K562 (cell line): ENCODE measurements at regions not wholly inside any gene's neighbourhood (a gene's known extent, or its start where the extent isn't known, plus 50 kb on each side); places are given as distances from the start of the nearest gene placed in this dataset.

Experiments
- CTCFL ChIP-seq: IDR thresholded peaks from 2 replicates; pipeline ENCODE4 v1.6.1; 2011; ENCODE audit warnings: borderline replicate concordance, low read depth, mild to moderate bottlenecking, moderate library complexity, low read length; ENCODE audit not compliant: insufficient read depth, poor library complexity, severe bottlenecking
- DNMT1 ChIP-seq: fragments of 450-650 bp; IDR thresholded peaks from 2 replicates; pipeline ENCODE4 v1.6.1; 2016; ENCODE audit warnings: antibody characterized with exemption, mild to moderate bottlenecking
- E2F5 ChIP-seq: sonication (generic); formaldehyde crosslinking; IDR thresholded peaks from 2 replicates; pipeline ENCODE4 v1.8.0; 2022; ENCODE audit warnings: mild to moderate bottlenecking, missing genetic modification reagents
- IRF2 ChIP-seq: sonication (generic); formaldehyde crosslinking; IDR thresholded peaks from 2 replicates; pipeline ENCODE4 v1.8.1; 2022; ENCODE audit warnings: mild to moderate bottlenecking, missing genetic modification reagents
- MAFG ChIP-seq: fragments of 450-650 bp; conservative IDR thresholded peaks from 2 replicates; pipeline ENCODE4 v1.6.1; 2016; ENCODE audit warnings: missing genetic modification characterization, missing compliant biosample characterization
- MED1 ChIP-seq: sonication (generic); formaldehyde crosslinking; IDR thresholded peaks from 2 replicates; pipeline ENCODE4 v1.8.1; 2023; ENCODE audit warnings: missing genetic modification reagents, borderline replicate concordance
- NCOA1 ChIP-seq: fragments of 450-650 bp; IDR thresholded peaks from 2 replicates; pipeline ENCODE4 v1.6.1; 2016; ENCODE audit warnings: low read depth
- PPARD ChIP-seq: fragments of 250-450 bp; sonication (Bioruptor Pico); IDR thresholded peaks from 2 replicates; pipeline ENCODE4 v1.8.0; 2022; ENCODE audit warnings: inconsistent platforms, mild to moderate bottlenecking, moderate library complexity
- USF1 ChIP-seq: sonication (generic); formaldehyde crosslinking; IDR thresholded peaks from 2 replicates; pipeline ENCODE4 v1.9.0; 2022; ENCODE audit warnings: mild to moderate bottlenecking, missing genetic modification reagents
- ZMIZ1 ChIP-seq, 2 experiments: fragments of 150-350 bp in 1 of 2; IDR thresholded peaks; 2 replicates each; pipeline ENCODE4 v1.6.1; 2012 to 2016; ENCODE audit warnings: low read depth in 2 of 2, low read length in 2 of 2, mild to moderate bottlenecking in 1 of 2, moderate library complexity in 1 of 2
- ZNF639 ChIP-seq, 2 experiments: fragments of 200-800 bp in 1 of 2; sonication (Bioruptor generic) in 1 of 2; sonication (generic) in 1 of 2; formaldehyde crosslinking in 1 of 2; IDR thresholded peaks in 1 of 2; conservative IDR thresholded peaks in 1 of 2; 2 replicates each; pipeline versions ENCODE4 v1.5.0 to v1.6.1; 2016 to 2020; ENCODE audit warnings: missing compliant biosample characterization in 1 of 2, missing genetic modification characterization in 1 of 2, missing genetic modification reagents in 1 of 2

GRCh38 chr2:235277485-235277884, 216.4 kb upstream of the AGAP1 start (continued):
- no peak for TF ChIP-seq MAFG
- no peak for TF ChIP-seq MED1 (CRISPR knock-in tag)
- no peak for TF ChIP-seq ZNF639 (CRISPR knock-in tag; conservative IDR thresholded peaks at IDR 0.05 in 1 of 2, IDR thresholded peaks at IDR 0.05 in 1 of 2)
- TF ChIP-seq NCOA1: no peak
- TF ChIP-seq E2F5 (CRISPR knock-in tag): no peak
- TF ChIP-seq CTCFL: no peak
- TF ChIP-seq IRF2 (CRISPR knock-in tag): no peak
- TF ChIP-seq USF1 (CRISPR knock-in tag): no peak
- no peak for TF ChIP-seq PPARD (CRISPR knock-in tag)
- no peak for TF ChIP-seq ZMIZ1 (IDR thresholded peaks at IDR 0.05; ENCODE audit: low read depth in 2 of 2, low read length in 2 of 2)
- TF ChIP-seq DNMT1: no peak
- TF ChIP-seq, all 486 proteins: peak for 0
